OCI-LY1 (cell line): ENCODE measurements at regions not wholly inside any gene's neighbourhood (a gene's known extent, or its start where the extent isn't known, plus 50 kb on each side); places are given as distances from the start of the nearest gene placed in this dataset.

ENCODE experiments used
- H2AFZ ChIP-seq: fragments of 200-600 bp; sonication (generic), shearing (Covaris generic); 2 replicates; pipeline ENCODE4 v1.6.0; 2014; ENCODE audit warnings: antibody characterized with exemption, mild to moderate bottlenecking, low read length
- H3F3A ChIP-seq: fragments of 200-600 bp; sonication (generic), shearing (Covaris generic); 2 replicates; pipeline ENCODE4 v1.6.0; 2014; ENCODE audit warnings: mild to moderate bottlenecking, antibody characterized with exemption, low read length, moderate library complexity; ENCODE audit not compliant: insufficient read depth
- H3K27ac ChIP-seq: fragments of 200-600 bp; sonication (generic); 2 replicates; pipeline ENCODE4 v1.5.1; 2014; ENCODE audit warnings: low read length, mixed run types, mild to moderate bottlenecking, low read depth; ENCODE audit not compliant: poor library complexity, severe bottlenecking
- H3K27me3 ChIP-seq: fragments of 200-600 bp; sonication (generic); 2 replicates; pipeline ENCODE4 v1.6.0; 2014; ENCODE audit warnings: antibody characterized with exemption, mild to moderate bottlenecking, low read length, moderate library complexity; ENCODE audit not compliant: insufficient read depth
- H3K36me3 ChIP-seq: fragments of 200-600 bp; sonication (generic); 2 replicates; pipeline ENCODE4 v1.6.1; 2014; ENCODE audit warnings: mild to moderate bottlenecking, antibody characterized with exemption, low read length, moderate library complexity, mixed read lengths; ENCODE audit not compliant: insufficient read depth
- H3K4me1 ChIP-seq: fragments of 200-600 bp; sonication (generic); 2 replicates; pipeline ENCODE4 v1.5.1; 2014; ENCODE audit warnings: mild to moderate bottlenecking, low read length, moderate library complexity; ENCODE audit not compliant: insufficient read depth, severe bottlenecking
- H3K4me2 ChIP-seq: fragments of 200-600 bp; sonication (generic), shearing (Covaris generic); 2 replicates; pipeline ENCODE4 v1.6.1; 2014; ENCODE audit warnings: low read length
- H3K4me3 ChIP-seq: fragments of 200-600 bp; sonication (generic); 2 replicates; pipeline ENCODE4 v1.5.1; 2014; ENCODE audit warnings: low read length, low read depth, mild to moderate bottlenecking, mixed read lengths; ENCODE audit not compliant: poor library complexity, severe bottlenecking
- H3K79me2 ChIP-seq: fragments of 200-600 bp; shearing (Covaris generic); 2 replicates; pipeline ENCODE4 v1.6.1; 2016; ENCODE audit warnings: mixed run types, low read length, mixed read lengths; ENCODE audit not compliant: insufficient read depth
- H3K9ac ChIP-seq: fragments of 200-600 bp; sonication (generic), shearing (Covaris generic); 2 replicates; pipeline ENCODE4 v1.6.1; 2014; ENCODE audit warnings: mild to moderate bottlenecking, low read length, mixed read lengths
- H3K9me2 ChIP-seq: fragments of 200-600 bp; sonication (generic), shearing (Covaris generic); 2 replicates; pipeline ENCODE4 v1.6.1; 2014; ENCODE audit warnings: low read depth, mild to moderate bottlenecking, low read length, mixed read lengths
- H3K9me3 ChIP-seq: fragments of 200-600 bp; shearing (Covaris generic); 2 replicates; pipeline ENCODE4 v1.6.1; 2014; ENCODE audit warnings: low read length, mixed read lengths
- H4K20me1 ChIP-seq: fragments of 200-600 bp; sonication (generic), shearing (Covaris generic); 2 replicates; pipeline ENCODE4 v1.6.0; 2016; ENCODE audit warnings: mild to moderate bottlenecking, low read length; ENCODE audit not compliant: insufficient read depth
- CTCF ChIP-seq: fragments of 200-600 bp; sonication (generic), shearing (Covaris generic); IDR thresholded peaks from 2 replicates; pipeline ENCODE4 v1.5.1; 2017; ENCODE audit warnings: mild to moderate bottlenecking, antibody characterized with exemption, low read length, moderate library complexity, mixed read lengths
- EZH2 ChIP-seq: fragments of 200-600 bp; sonication (generic), shearing (Covaris generic); IDR thresholded peaks from 2 replicates; pipeline ENCODE4 v1.8.0; 2017; ENCODE audit warnings: borderline replicate concordance, mixed run types, mild to moderate bottlenecking, antibody characterized with exemption, low read length, moderate library complexity, mixed read lengths

- H3F3A ChIP-seq: no peaks in the 10 kb centered on the region
- no peaks in the 10 kb centered on the region for H4K20me1 ChIP-seq
- H3K27ac ChIP-seq: no peak overlapping the region
- H3K4me3 ChIP-seq: no peak overlapping the region
- H3K36me3 ChIP-seq: no peaks in the 10 kb centered on the region
- no peak overlapping the region for H3K9ac ChIP-seq
- H3K4me1 ChIP-seq: no peaks in the 10 kb centered on the region
- H2AFZ ChIP-seq: no peak overlapping the region
- H3K9me3 ChIP-seq: 0 out of 2 replicates have a peak, but pooled peaks cover 2% of the 10 kb centered on the region
- 0 out of 2 replicates have a peak, but pooled peaks cover 3% of the 10 kb centered on the region for H3K27me3 ChIP-seq
- no peak for TF ChIP-seq CTCF
- no peak for TF ChIP-seq EZH2
- H3K79me2 ChIP-seq: no peaks in the 10 kb centered on the region
- H3K4me2 ChIP-seq: no peak overlapping the region
- H3K9me2 ChIP-seq: no peaks in the 10 kb centered on the region
Measured at GRCh38 chr3:16085884-16086608, 88.4 kb upstream of the GALNT15 start.

GRCh38 chr3:16086690-16087089, 87.8 kb upstream of the GALNT15 start:
- Histone ChIP-seq H3K4me3 (no peak overlapping the region), H3K79me2 (no peaks in the 10 kb centered on the region), H3K36me3 (no peaks in the 10 kb centered on the region), H2AFZ (no peak overlapping the region), H3K27ac (no peak overlapping the region), H3K27me3 (0 out of 2 replicates have a peak, but pooled peaks cover 3% of the 10 kb centered on the region), H3K4me2 (no peak overlapping the region), H3K4me1 (no peaks in the 10 kb centered on the region), H3K9me2 (no peaks in the 10 kb centered on the region), H3K9ac (no peak overlapping the region), H3K9me3 (0 out of 2 replicates have a peak, but pooled peaks cover 1% of the 10 kb centered on the region), H3F3A (no peaks in the 10 kb centered on the region), H4K20me1 (no peaks in the 10 kb centered on the region)
- TF ChIP-seq CTCF (no peak), EZH2 (no peak)

- Histone ChIP-seq H3K27ac (no peak overlapping the region), H3K9me3 (no peaks in the 10 kb centered on the region), H2AFZ (no peak overlapping the region), H3K27me3 (0 out of 2 replicates have a peak, but pooled peaks cover 3% of the 10 kb centered on the region), H3K9ac (no peak overlapping the region), H3K4me1 (no peaks in the 10 kb centered on the region), H3K79me2 (no peaks in the 10 kb centered on the region), H3K9me2 (no peaks in the 10 kb centered on the region), H3K4me2 (no peak overlapping the region), H3K36me3 (no peaks in the 10 kb centered on the region), H3F3A (no peaks in the 10 kb centered on the region), H4K20me1 (no peaks in the 10 kb centered on the region), H3K4me3 (no peak overlapping the region)
- TF ChIP-seq CTCF: no peak
- TF ChIP-seq EZH2: no peak
Measured at GRCh38 chr3:16088496-16088895, 86.0 kb upstream of the GALNT15 start.
